ENCODE measurements at regions not wholly inside any gene's neighbourhood (a gene's known extent, or its start where the extent isn't known, plus 50 kb on each side); places are given as distances from the start of the nearest gene placed in this dataset.

DNA sequence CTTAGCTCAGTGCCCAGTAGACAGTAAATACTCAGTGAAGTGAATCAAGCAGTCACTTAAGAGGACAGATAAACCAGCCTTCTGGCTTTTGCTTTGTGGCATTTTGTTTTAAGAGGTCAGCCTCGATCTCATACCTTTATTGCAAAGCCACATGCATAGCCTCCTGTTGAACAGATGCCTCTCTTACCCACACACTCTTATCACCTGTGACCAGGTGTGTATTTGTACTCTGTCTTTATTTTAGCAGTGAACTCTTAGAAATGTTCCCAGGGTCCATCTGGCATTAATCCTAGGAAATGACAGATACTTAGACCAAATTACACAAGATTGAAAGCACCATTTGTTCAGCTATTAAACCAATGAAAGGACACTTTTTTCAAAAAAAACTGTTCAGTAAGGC, 1426.5 kb downstream of the CDH11 start:
- TF ChIP-seq CTCF (IDR thresholded peaks at IDR 0.05; ENCODE audit: low read depth, low read length, poor library complexity, severe bottlenecking) (no peak), EZH2phosphoT487 (IDR thresholded peaks at IDR 0.05; ENCODE audit: borderline replicate concordance, low read length) (no peak)

Measured in DOHH2 (cell line).